GM06990 (cell line): ENCODE measurements at regions not wholly inside any gene's neighbourhood (a gene's known extent, or its start where the extent isn't known, plus 50 kb on each side); places are given as distances from the start of the nearest gene placed in this dataset.
"Not testable (repeated sequence)": the region's sequence is repeated elsewhere in the genome, so short reads cannot be mapped to it uniquely, and the experiment has no call there.

Experiments used
- DNase-seq: peaks from one replicate; pipeline ENCODE4 v3.0.0-alpha.2; 2011; ENCODE audit not compliant: insufficient read length; ENCODE audit errors: extremely low read depth
- H3K27me3 ChIP-seq: replicated peaks from 2 replicates; pipeline ENCODE4 v1.6.0; 2011; ENCODE audit warnings: low read length; ENCODE audit not compliant: control insufficient read depth, insufficient read depth
- H3K36me3 ChIP-seq: 2 replicates; pipeline ENCODE4 v1.5.1; 2011; ENCODE audit warnings: low read length; ENCODE audit not compliant: control insufficient read depth, insufficient read depth
- H3K4me3 ChIP-seq: replicated peaks from 2 replicates; pipeline ENCODE4 v1.5.1; 2011; ENCODE audit warnings: low read depth, mild to moderate bottlenecking, control low read depth, low read length
- CTCF ChIP-seq: IDR thresholded peaks from 2 replicates; pipeline ENCODE4 v1.5.1; 2011; ENCODE audit warnings: low read length, control low read depth, mild to moderate bottlenecking, inconsistent platforms; ENCODE audit not compliant: insufficient read depth, poor library complexity, severe bottlenecking

GRCh38 chr3:150230037-150230436 is 178.1 kb upstream of the TSC22D2 start:
- H3K36me3 ChIP-seq, result no peaks in the 10 kb centered on the region
- H3K27me3 ChIP-seq, result peaks cover 1% of the 10 kb centered on the region; the same call in 1 of the 2 replicates
- no peak for TF ChIP-seq CTCF
- no peak for DNase-seq
- H3K4me3 ChIP-seq, result no peak overlapping the region

- DNase-seq, H3K4me3 ChIP-seq, H3K36me3 ChIP-seq, H3K27me3 ChIP-seq: not testable (repeated sequence)
Measured at GRCh38 chr3:150228626-150229025, 179.5 kb upstream of the TSC22D2 start.

- peak; percentile 9 for DNase-seq
- peaks cover 1% of the 10 kb centered on the region; the same call in 1 of the 2 replicates for H3K27me3 ChIP-seq
- peak; percentile 78 for TF ChIP-seq CTCF
- no peaks in the 10 kb centered on the region for H3K36me3 ChIP-seq
- no peak overlapping the region for H3K4me3 ChIP-seq
Measured at GRCh38 chr3:150227839-150228238, 180.3 kb upstream of the TSC22D2 start.

- H3K36me3 ChIP-seq, result no peaks in the 10 kb centered on the region
- H3K4me3 ChIP-seq, result no peak overlapping the region
- DNase-seq, result no peak
- no peak for TF ChIP-seq CTCF
- peaks cover 1% of the 10 kb centered on the region; the same call in 1 of the 2 replicates for H3K27me3 ChIP-seq
Measured at GRCh38 chr3:150225986-150226385, 182.1 kb upstream of the TSC22D2 start.

- TF ChIP-seq CTCF, result no peak
- no peaks in the 10 kb centered on the region for H3K36me3 ChIP-seq
- H3K27me3 ChIP-seq, result peaks cover 1% of the 10 kb centered on the region; the same call in 1 of the 2 replicates
- DNase-seq, result no peak
- H3K4me3 ChIP-seq, result no peak overlapping the region
Measured at GRCh38 chr3:150223558-150223957, 184.5 kb upstream of the TSC22D2 start.

GRCh38 chr3:150222691-150223489 is 185.2 kb upstream of the TSC22D2 start:
- Histone ChIP-seq H3K4me3 (no peak overlapping the region), H3K27me3 (peaks cover 1% of the 10 kb centered on the region; the same call in 1 of the 2 replicates), H3K36me3 (no peaks in the 10 kb centered on the region)
- TF ChIP-seq CTCF, result no peak
- no peak for DNase-seq
